ENCODE measurements at regions not wholly inside any gene's neighbourhood (a gene's known extent, or its start where the extent isn't known, plus 50 kb on each side); places are given as distances from the start of the nearest gene placed in this dataset.
"Not testable (repeated sequence)": the region's sequence is repeated elsewhere in the genome, so short reads cannot be mapped to it uniquely, and the experiment has no call there.

DNA sequence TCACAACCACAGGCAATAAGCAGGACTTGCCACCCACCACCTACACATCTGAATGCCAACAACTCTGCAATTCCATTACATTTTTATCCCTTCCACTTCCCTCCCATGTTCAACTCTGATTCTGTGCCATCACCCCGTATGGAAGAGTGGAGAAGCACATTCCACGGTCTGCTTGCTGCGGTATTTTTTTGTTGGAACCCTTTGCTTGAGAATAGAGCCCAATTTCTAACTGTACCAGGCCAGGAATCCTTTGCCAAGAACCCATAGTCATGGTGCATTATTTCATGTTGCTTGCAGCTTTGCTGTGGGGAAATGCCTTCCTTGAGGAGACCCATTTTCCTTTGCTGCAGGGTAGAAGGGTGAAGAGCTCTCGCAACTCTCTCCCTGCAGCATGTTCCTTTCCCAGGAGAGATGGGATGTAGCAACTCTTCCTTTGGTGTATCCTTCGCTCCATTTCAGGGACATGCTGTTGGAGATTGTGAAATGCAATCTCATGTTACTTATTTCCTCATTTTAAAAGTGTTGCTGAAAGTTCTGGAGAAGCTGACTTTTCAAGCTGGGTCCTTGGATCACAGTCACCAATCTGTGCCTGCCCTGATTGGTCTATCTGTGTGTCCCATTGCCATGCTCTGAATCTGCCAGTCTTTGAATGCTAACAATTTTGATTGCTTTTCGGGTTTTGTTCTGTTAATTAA is 69.8 kb upstream of the STARD13 start:
- Histone ChIP-seq H2AK9ac (replicated peaks; ENCODE audit: low read depth, low read length, poor library complexity) (no peak overlapping the region), H4K8ac (ENCODE audit: low read depth in 2 of 2, low read length in 2 of 2) (peak overlapping the region in 1 of 2 experiments; percentile 17; a peak in 1 of 4 replicates), H3K18ac (ENCODE audit: low read depth, low read length) (0 out of 2 replicates have a peak overlapping the region, but pooled peaks have one; percentile 32), H2AK5ac (ENCODE audit: low read depth, low read length) (no peak overlapping the region), H3K23ac (ENCODE audit: low read depth, low read length) (0 out of 2 replicates have a peak overlapping the region, but pooled peaks have one; percentile 12), H3K56ac (ENCODE audit: extremely low read depth, insufficient read depth, low read length) (no peak overlapping the region), H2BK120ac (ENCODE audit: low read depth, low read length) (no peak overlapping the region), H2BK5ac (ENCODE audit: low read depth, low read length, poor library complexity, severe bottlenecking) (no peak overlapping the region), H3K4me1 (ENCODE audit: control insufficient read depth, insufficient read depth, low read length) (peaks cover 3% of the 10 kb centered on the region), H3K79me1 (ENCODE audit: low read depth in 1 of 2, low read length in 2 of 2) (peaks cover 0 to 6% of the 10 kb centered on the region in 2 experiments; a peak in 2 of 4 replicates), H4K20me1 (ENCODE audit: insufficient read depth, low read length) (no peaks in the 10 kb centered on the region), H3K9me1 (ENCODE audit: insufficient read depth, low read length) (0 out of 2 replicates have a peak, but pooled peaks cover 4% of the 10 kb centered on the region), H3K9ac (ENCODE audit: low read depth, low read length) (no peak overlapping the region), H3K36me3 (ENCODE audit: control insufficient read depth, insufficient read depth, low read length) (no peaks in the 10 kb centered on the region), H3K4me3 (ENCODE audit: insufficient read depth, low read depth, low read length) (no peak overlapping the region), H3K4ac (ENCODE audit: low read depth, low read length) (no peak overlapping the region), H3K27me3 (ENCODE audit: control insufficient read depth, insufficient read depth, low read length) (no peaks in the 10 kb centered on the region), H4K5ac (ENCODE audit: low read depth, low read length) (no peak overlapping the region), H4K91ac (ENCODE audit: insufficient read depth, low read depth, low read length) (no peak overlapping the region), H2BK15ac (ENCODE audit: low read depth, low read length) (no peak overlapping the region), H3K27ac (ENCODE audit: insufficient read depth, low read length) (peak overlapping the region; percentile 23; the same call in 1 of the 2 replicates), H2BK20ac (ENCODE audit: low read depth, low read length) (no peak overlapping the region; the same call in 1 of the 2 replicates), H3K14ac (replicated peaks; ENCODE audit: low read depth, low read length) (no peak overlapping the region), H3K4me2 (ENCODE audit: low read depth, low read length) (no peak overlapping the region), H2AFZ (replicated peaks; ENCODE audit: low read length, poor library complexity) (no peak overlapping the region), H3K9me3 (ENCODE audit: control insufficient read depth, insufficient read depth, low read length) (no peaks in the 10 kb centered on the region)
- ATAC-seq (ENCODE audit: low read depth) (peak; percentile 50), DNase-seq (peak; percentile 55)
- dilution Hi-C loops (cut with HindIII; ENCODE audit: low sequenced_read_pairs, unreplicated experiment): no loop called here
- intact Hi-C loops (cut with micrococcal nuclease): no loop called here
- CTCF ChIA-PET: interaction anchor here (0.7 to 1.5 kb wide), 2 partner anchors 14 to 15 kb away, joined by 3 to 4 read pairs; no protein-coding TSS in a partner anchor
- POLR2A ChIA-PET (ENCODE audit: unreplicated experiment): interaction anchor here (0.5 kb wide), 1 partner anchor 288 kb away, joined by 11 read pairs; no protein-coding TSS in a partner anchor
- in situ Hi-C loops (cut with MboI; ENCODE audit: low sequenced_read_pairs): no loop called here
- TF ChIP-seq, protein P1, sequence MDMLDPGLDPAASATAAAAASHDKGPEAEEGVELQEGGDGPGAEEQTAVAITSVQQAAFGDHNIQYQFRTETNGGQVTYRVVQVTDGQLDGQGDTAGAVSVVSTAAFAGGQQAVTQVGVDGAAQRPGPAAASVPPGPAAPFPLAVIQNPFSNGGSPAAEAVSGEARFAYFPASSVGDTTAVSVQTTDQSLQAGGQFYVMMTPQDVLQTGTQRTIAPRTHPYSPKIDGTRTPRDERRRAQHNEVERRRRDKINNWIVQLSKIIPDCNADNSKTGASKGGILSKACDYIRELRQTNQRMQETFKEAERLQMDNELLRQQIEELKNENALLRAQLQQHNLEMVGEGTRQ (IDR thresholded peaks at IDR 0.05; ENCODE audit: low read depth, low read length): no peak
- peak; percentile 65 for TF ChIP-seq CEBPB (IDR thresholded peaks at IDR 0.05; ENCODE audit: low read depth, low read length)
- no TSS peak for BruUV-seq (replicated peaks)
- 84% methylated on average over 3 of the region's 6 CpGs; no CpG with 5 or more reads in 1 of the 2 experiments for whole genome bisulfite sequencing, 2 experiments (ENCODE audit: extremely low coverage in 2 of 2, insufficient read length in 1 of 2)

DNA sequence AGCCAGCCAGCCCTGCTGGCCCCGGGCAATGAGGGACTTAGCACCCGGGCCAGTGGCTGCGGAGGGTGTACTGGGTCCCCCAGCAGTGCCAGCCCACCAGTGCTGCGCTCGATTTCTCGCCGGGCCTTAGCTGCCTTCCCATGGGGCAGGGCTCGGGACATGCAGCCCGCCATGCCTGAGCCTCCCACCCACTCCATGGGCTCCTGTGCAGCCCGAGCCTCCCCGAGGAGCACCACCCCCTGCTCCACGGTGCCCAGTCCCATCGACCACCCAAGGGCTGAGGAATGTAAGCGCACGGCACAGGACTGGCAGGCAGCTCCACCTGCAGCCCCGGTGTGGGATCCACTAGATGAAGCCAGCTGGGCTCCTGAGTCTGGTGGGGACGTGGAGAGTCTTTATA is 72.5 kb upstream of the STARD13 start:
- POLR2A ChIA-PET (ENCODE audit: unreplicated experiment); H3K23ac ChIP-seq (ENCODE audit: low read depth, low read length): not testable (repeated sequence)

More for the DNA sequence above, 72.5 kb upstream of the STARD13 start:
- H3K4me2 ChIP-seq (ENCODE audit: low read depth, low read length); ATAC-seq (ENCODE audit: low read depth); H3K4ac ChIP-seq (ENCODE audit: low read depth, low read length); H2BK5ac ChIP-seq (ENCODE audit: low read depth, low read length, poor library complexity, severe bottlenecking); H2BK20ac ChIP-seq (ENCODE audit: low read depth, low read length); H2AK5ac ChIP-seq (ENCODE audit: low read depth, low read length); H2AK9ac ChIP-seq (replicated peaks; ENCODE audit: low read depth, low read length, poor library complexity); H3K18ac ChIP-seq (ENCODE audit: low read depth, low read length); H4K8ac ChIP-seq (ENCODE audit: low read depth in 2 of 2, low read length in 2 of 2); H3K4me3 ChIP-seq (ENCODE audit: insufficient read depth, low read depth, low read length); H2AFZ ChIP-seq (replicated peaks; ENCODE audit: low read length, poor library complexity); H3K4me1 ChIP-seq (ENCODE audit: control insufficient read depth, insufficient read depth, low read length); H4K20me1 ChIP-seq (ENCODE audit: insufficient read depth, low read length); H4K91ac ChIP-seq (ENCODE audit: insufficient read depth, low read depth, low read length); DNase-seq; in situ Hi-C loops (cut with MboI; ENCODE audit: low sequenced_read_pairs); BruUV-seq (replicated peaks); H3K9ac ChIP-seq (ENCODE audit: low read depth, low read length); H2BK120ac ChIP-seq (ENCODE audit: low read depth, low read length); H3K36me3 ChIP-seq (ENCODE audit: control insufficient read depth, insufficient read depth, low read length); H3K56ac ChIP-seq (ENCODE audit: extremely low read depth, insufficient read depth, low read length); H3K27me3 ChIP-seq (ENCODE audit: control insufficient read depth, insufficient read depth, low read length); H3K79me1 ChIP-seq (ENCODE audit: low read depth in 1 of 2, low read length in 2 of 2); H3K27ac ChIP-seq (ENCODE audit: insufficient read depth, low read length); H2BK15ac ChIP-seq (ENCODE audit: low read depth, low read length); H3K9me3 ChIP-seq (ENCODE audit: control insufficient read depth, insufficient read depth, low read length); H4K5ac ChIP-seq (ENCODE audit: low read depth, low read length); intact Hi-C loops (cut with micrococcal nuclease); H3K14ac ChIP-seq (replicated peaks; ENCODE audit: low read depth, low read length); dilution Hi-C loops (cut with HindIII; ENCODE audit: low sequenced_read_pairs, unreplicated experiment); CTCF ChIA-PET; H3K9me1 ChIP-seq (ENCODE audit: insufficient read depth, low read length): not testable (repeated sequence)
- WGBS, 2 experiments (ENCODE audit: extremely low coverage in 2 of 2, insufficient read length in 1 of 2): no CpG with 5 or more reads among the region's 17 CpGs

Data from IMR-90 (cell line).